AG04450 (cell line): ENCODE measurements at regions not wholly inside any gene's neighbourhood (a gene's known extent, or its start where the extent isn't known, plus 50 kb on each side); places are given as distances from the start of the nearest gene placed in this dataset.

Source experiments
- CTCF ChIA-PET: fragments of 300-600, 350-600 bp; formaldehyde crosslinking; extraction: SDS; loops from one replicate; lab custom pipeline; 2022; ENCODE audit warnings: antibody characterized with exemption, inconsistent platforms; lab: Charles Lee
- POLR2A ChIA-PET: fragments of 350-600 bp; formaldehyde crosslinking; extraction: SDS; loops from one replicate; lab custom pipeline; 2021; ENCODE audit warnings: antibody characterized with exemption, inconsistent platforms; lab: Yijun Ruan, JAX
- DNase-seq: peaks from one replicate; pipeline ENCODE4 v3.0.0-alpha.2; 2011; ENCODE audit warnings: low read depth, low spot score
- H3K27ac ChIP-seq: one replicate; pipeline ENCODE4 v1.5.1; 2012; ENCODE audit warnings: low read depth, low read length, control low read depth
- H3K27me3 ChIP-seq: one replicate; pipeline ENCODE4 v1.6.0; 2012; ENCODE audit warnings: low read length; ENCODE audit not compliant: control insufficient read depth, insufficient read depth
- H3K4me3 ChIP-seq: 2 replicates; pipeline ENCODE4 v1.5.1; 2011; ENCODE audit warnings: mild to moderate bottlenecking, low read depth, low read length, control low read depth
- H3K9me3 ChIP-seq: 2 replicates; pipeline ENCODE4 v1.5.1; 2012; ENCODE audit warnings: low read length; ENCODE audit not compliant: control insufficient read depth, insufficient read depth
- TF ChIP-seq, protein P1 (sequence below): IDR thresholded peaks from 2 replicates; pipeline ENCODE4 v1.5.1; 2011; ENCODE audit warnings: low read depth, low read length, control low read depth, inconsistent platforms

DNA sequence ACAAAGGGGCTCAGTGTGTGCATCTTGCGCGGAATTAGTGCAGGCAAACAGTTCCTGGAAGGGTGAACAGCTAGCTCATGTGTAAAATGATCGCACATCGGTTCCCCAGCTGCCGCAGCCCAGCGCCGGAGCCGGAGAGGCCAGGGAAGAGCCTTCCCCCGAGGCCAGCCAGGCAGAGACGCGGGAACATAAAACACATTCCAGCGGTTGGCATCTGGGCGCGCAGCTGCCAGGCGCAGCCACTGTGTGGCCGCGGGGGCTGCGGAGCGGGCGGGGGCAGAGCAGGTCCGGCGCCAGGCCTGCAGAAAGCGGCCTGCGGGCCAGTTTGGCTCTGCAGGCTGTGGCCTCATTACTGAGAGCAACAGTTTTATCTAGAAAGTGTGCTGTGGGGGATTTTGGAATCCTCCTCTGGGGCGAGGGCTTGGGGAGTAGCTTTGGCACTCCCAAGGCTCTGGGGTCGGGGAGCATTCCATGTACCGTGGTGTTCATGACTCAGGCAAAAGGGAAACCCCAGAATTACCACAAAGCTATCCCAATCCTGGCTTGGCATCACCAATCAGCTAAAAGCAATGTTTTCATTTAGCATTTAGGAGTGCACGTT, 74.3 kb downstream of the SAMD9 start:
- TF ChIP-seq, protein P1, sequence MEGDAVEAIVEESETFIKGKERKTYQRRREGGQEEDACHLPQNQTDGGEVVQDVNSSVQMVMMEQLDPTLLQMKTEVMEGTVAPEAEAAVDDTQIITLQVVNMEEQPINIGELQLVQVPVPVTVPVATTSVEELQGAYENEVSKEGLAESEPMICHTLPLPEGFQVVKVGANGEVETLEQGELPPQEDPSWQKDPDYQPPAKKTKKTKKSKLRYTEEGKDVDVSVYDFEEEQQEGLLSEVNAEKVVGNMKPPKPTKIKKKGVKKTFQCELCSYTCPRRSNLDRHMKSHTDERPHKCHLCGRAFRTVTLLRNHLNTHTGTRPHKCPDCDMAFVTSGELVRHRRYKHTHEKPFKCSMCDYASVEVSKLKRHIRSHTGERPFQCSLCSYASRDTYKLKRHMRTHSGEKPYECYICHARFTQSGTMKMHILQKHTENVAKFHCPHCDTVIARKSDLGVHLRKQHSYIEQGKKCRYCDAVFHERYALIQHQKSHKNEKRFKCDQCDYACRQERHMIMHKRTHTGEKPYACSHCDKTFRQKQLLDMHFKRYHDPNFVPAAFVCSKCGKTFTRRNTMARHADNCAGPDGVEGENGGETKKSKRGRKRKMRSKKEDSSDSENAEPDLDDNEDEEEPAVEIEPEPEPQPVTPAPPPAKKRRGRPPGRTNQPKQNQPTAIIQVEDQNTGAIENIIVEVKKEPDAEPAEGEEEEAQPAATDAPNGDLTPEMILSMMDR: no peak
- DNase-seq: peak; percentile 79
- ChIA-PET CTCF (interaction anchor here (0.7 to 1.8 kb wide), 2 partner anchors 394 to 423 kb away, joined by 3 to 5 read pairs; no protein-coding TSS in a partner anchor), POLR2A (interaction anchor here (0.7 to 1.8 kb wide), 7 partner anchors 22 to 348 kb away, joined by 3 to 9 read pairs (median 4); no protein-coding TSS in a partner anchor)
- H3K27me3 ChIP-seq: no peaks in the 10 kb centered on the region
- no peaks in the 10 kb centered on the region for H3K9me3 ChIP-seq
- H3K27ac ChIP-seq: peak overlapping the region; percentile 87
- peak overlapping the region; percentile 41 for H3K4me3 ChIP-seq

DNA sequence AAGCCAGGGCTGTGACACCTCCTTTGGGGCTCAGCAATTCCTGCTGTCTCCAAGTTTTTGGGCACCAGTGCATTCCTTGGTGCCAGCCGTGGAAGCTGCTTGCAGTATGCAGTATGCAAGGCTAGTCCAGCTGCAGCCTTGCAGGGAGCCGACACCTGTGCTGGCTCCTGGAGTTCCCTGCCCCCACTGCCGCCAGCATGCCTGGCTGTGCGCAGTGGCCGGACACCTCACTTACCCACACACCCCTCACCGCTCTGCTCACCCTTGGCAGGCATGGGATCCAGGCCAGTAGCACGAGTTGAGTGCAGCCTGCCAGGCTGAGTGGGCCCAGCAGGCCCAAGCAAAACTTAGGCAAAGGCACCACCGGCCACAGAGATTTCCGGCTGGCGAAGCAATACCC, 77.4 kb downstream of the SAMD9 start:
- Histone ChIP-seq H3K9me3 (no peaks in the 10 kb centered on the region), H3K27ac (no peak overlapping the region), H3K27me3 (no peaks in the 10 kb centered on the region), H3K4me3 (no peak overlapping the region)
- ChIA-PET POLR2A (interaction anchor here (1.5 kb wide), 1 partner anchor 29 kb away, joined by 3 read pairs; no protein-coding TSS in a partner anchor), CTCF (no interaction called here)
- TF ChIP-seq, protein P1: no peak
- no peak for DNase-seq

DNA sequence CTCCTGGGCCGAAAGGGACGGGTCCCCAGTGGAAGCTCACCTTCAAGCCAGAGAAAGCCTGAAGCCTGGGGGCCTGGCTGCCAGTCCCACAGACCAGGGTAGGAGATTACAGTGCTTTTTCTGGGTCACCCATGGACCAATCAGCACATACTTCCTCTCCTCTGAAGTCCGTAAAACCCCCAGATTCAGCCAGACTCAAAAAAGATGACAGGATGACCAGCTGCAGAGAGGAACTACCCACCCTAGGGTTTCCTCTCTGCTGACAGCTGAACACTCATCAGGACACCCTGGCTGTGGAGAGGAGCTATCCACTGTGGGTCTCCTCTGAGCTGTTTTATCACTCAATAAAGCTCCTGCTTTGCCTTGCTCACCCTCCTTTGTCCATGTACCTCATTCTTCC, 78.0 kb downstream of the SAMD9 start:
- POLR2A ChIA-PET: interaction anchor here (0.7 to 1.5 kb wide), 2 partner anchors 24 to 28 kb away, joined by 3 to 12 read pairs; no protein-coding TSS in a partner anchor
- Histone ChIP-seq H3K4me3 (no peak overlapping the region), H3K27me3 (no peaks in the 10 kb centered on the region), H3K27ac (no peak overlapping the region), H3K9me3 (no peaks in the 10 kb centered on the region)
- DNase-seq: no peak
- TF ChIP-seq, protein P1: no peak
- CTCF ChIA-PET: no interaction called here

DNA sequence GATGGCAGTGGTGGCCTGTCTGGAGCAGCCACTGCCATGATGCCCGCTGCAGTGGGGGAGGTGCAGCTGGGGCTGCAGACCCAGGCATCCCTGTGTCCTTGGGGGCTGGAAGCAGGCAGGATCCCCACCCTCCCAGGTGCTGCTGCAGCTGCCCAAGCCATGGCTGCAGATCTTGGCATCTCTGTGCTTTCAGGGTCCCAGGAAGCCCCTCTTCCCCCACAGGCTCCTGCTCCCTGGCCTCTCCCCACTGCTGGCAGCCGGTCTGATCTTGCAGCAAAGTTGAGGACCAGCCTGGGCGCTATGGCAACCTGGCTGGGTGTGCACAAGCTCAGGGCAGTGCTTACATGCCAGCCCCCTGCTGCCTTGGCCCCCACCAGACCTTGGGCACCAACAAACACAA, 78.5 kb downstream of the SAMD9 start:
- ChIA-PET CTCF (no interaction called here), POLR2A (interaction anchor here (0.7 to 1.5 kb wide), 2 partner anchors 23 to 28 kb away, joined by 3 to 12 read pairs; no protein-coding TSS in a partner anchor)
- TF ChIP-seq, protein P1: no peak
- H3K9me3 ChIP-seq: no peaks in the 10 kb centered on the region
- H3K27me3 ChIP-seq: no peaks in the 10 kb centered on the region
- H3K27ac ChIP-seq: no peak overlapping the region
- no peak for DNase-seq
- H3K4me3 ChIP-seq: no peak overlapping the region

DNA sequence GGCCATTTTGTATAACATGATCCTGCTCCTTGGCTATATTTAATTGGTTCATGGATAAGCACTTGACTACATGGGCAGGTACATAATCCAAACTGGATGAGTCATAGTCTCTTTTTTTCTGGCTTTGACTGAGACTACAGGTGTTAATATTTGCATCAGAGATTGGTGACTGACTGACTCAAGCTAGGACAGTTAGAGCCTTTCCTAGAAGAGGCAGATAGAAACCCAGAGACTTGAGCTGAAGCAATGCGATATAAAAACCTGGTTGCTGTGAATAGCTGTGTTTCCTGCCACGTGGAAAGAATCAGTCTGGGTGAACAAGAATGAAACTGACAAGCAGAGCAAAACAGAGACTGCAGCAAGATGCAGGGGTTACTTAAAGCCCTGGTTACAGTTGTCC, 81.0 kb downstream of the SAMD9 start:
- no peak for DNase-seq
- POLR2A ChIA-PET: no interaction called here
- no peak overlapping the region for H3K4me3 ChIP-seq
- H3K9me3 ChIP-seq: no peaks in the 10 kb centered on the region
- CTCF ChIA-PET: no interaction called here
- H3K27ac ChIP-seq: no peak overlapping the region
- TF ChIP-seq, protein P1: no peak
- no peaks in the 10 kb centered on the region for H3K27me3 ChIP-seq
